NB4 (cell line): ENCODE measurements at regions not wholly inside any gene's neighbourhood (a gene's known extent, or its start where the extent isn't known, plus 50 kb on each side); places are given as distances from the start of the nearest gene placed in this dataset.

ENCODE experiments used
- CTCF ChIP-seq: IDR thresholded peaks from one replicate; pipeline ENCODE4 v1.5.1; 2012; ENCODE audit warnings: low read depth, low read length
- MAX ChIP-seq: IDR thresholded peaks from 2 replicates; pipeline ENCODE4 v1.6.1; 2011; ENCODE audit warnings: low read depth, low read length
- MYC ChIP-seq: IDR thresholded peaks from 2 replicates; pipeline ENCODE4 v1.6.1; 2011; ENCODE audit warnings: low read depth, low read length
- POLR2A ChIP-seq: IDR thresholded peaks from 2 replicates; pipeline ENCODE4 v1.6.1; 2011; ENCODE audit warnings: mild to moderate bottlenecking; ENCODE audit not compliant: insufficient read length; ENCODE audit errors: extremely low read depth

GRCh38 chr11:110984147-110984546 lies 261.4 kb upstream of the POU2AF2 start:
- TF ChIP-seq POLR2A (no peak), CTCF (no peak), MYC (no peak), MAX (no peak)
